HL-60 (cell line): ENCODE measurements at regions not wholly inside any gene's neighbourhood (a gene's known extent, or its start where the extent isn't known, plus 50 kb on each side); places are given as distances from the start of the nearest gene placed in this dataset.

ENCODE experiments used
- DNase-seq, 2 experiments: peaks; one replicate each; pipeline ENCODE4 v3.0.0-alpha.2; 2010 to 2020; ENCODE audit warnings: low read depth in 1 of 2, low spot score in 1 of 2
- H3K27ac ChIP-seq: fragments of 250-450 bp; sonication (Bioruptor Pico); replicated peaks from 2 replicates; pipeline ENCODE4 v1.5.1; 2020; ENCODE audit warnings: mild to moderate bottlenecking, moderate library complexity
- H3K27me3 ChIP-seq: fragments of 250-450 bp; sonication (Bioruptor Pico); 2 replicates; pipeline ENCODE4 v1.5.1; 2021; ENCODE audit warnings: mild to moderate bottlenecking, moderate library complexity; ENCODE audit not compliant: insufficient read depth, poor library complexity, severe bottlenecking
- H3K4me3 ChIP-seq: replicated peaks from 2 replicates; pipeline ENCODE4 v1.5.1; 2011; ENCODE audit warnings: mild to moderate bottlenecking, control low read depth, low read length; ENCODE audit not compliant: insufficient read depth
- CTCF ChIP-seq: IDR thresholded peaks from one replicate; pipeline ENCODE4 v1.5.1; 2011; ENCODE audit warnings: low read length, control low read depth, inconsistent platforms; ENCODE audit not compliant: insufficient read depth
- GABPA ChIP-seq: IDR thresholded peaks from 2 replicates; pipeline ENCODE4 v1.6.1; 2012; ENCODE audit warnings: low read depth
- POLR2AphosphoS5 ChIP-seq: IDR thresholded peaks from 2 replicates; pipeline ENCODE4 v1.6.1; 2012; ENCODE audit warnings: low read depth
- REST ChIP-seq: IDR thresholded peaks from 2 replicates; pipeline ENCODE4 v1.6.1; 2012; ENCODE audit warnings: low read depth; ENCODE audit not compliant: insufficient replicate concordance
- SPI1 ChIP-seq: IDR thresholded peaks from 2 replicates; pipeline ENCODE4 v1.6.1; 2012; ENCODE audit warnings: low read depth, mild to moderate bottlenecking, borderline replicate concordance

- no peak for TF ChIP-seq SPI1
- no peak for TF ChIP-seq GABPA
- TF ChIP-seq REST, result no peak
- TF ChIP-seq CTCF, result no peak
- no peak for TF ChIP-seq POLR2AphosphoS5
- no peak for DNase-seq
Measured at GRCh38 chrX:51035746-51036145, 125.2 kb downstream of the BMP15 start.

GRCh38 chrX:51047950-51048349 lies 137.4 kb downstream of the BMP15 start:
- Histone ChIP-seq H3K4me3 (no peak overlapping the region), H3K27me3 (no peaks in the 10 kb centered on the region), H3K27ac (no peak overlapping the region)
- TF ChIP-seq REST (no peak), GABPA (no peak), POLR2AphosphoS5 (no peak), CTCF (no peak), SPI1 (no peak)
- no peak for DNase-seq

More at GRCh38 chrX:51035746-51036145, 125.2 kb downstream of the BMP15 start:
- H3K27ac ChIP-seq, result no peak overlapping the region
- H3K4me3 ChIP-seq, result no peak overlapping the region
- H3K27me3 ChIP-seq, result no peaks in the 10 kb centered on the region

GRCh38 chrX:51053741-51054140 lies 143.2 kb downstream of the BMP15 start:
- Histone ChIP-seq H3K27ac (no peak overlapping the region), H3K27me3 (no peaks in the 10 kb centered on the region), H3K4me3 (no peak overlapping the region)
- DNase-seq, result no peak
- TF ChIP-seq GABPA (no peak), REST (no peak), CTCF (no peak), POLR2AphosphoS5 (no peak), SPI1 (no peak)
